Spleen (tissue), 11 donors: ENCODE measurements at regions not wholly inside any gene's neighbourhood (a gene's known extent, or its start where the extent isn't known, plus 50 kb on each side); places are given as distances from the start of the nearest gene placed in this dataset.
"Not testable (repeated sequence)": the region's sequence is repeated elsewhere in the genome, so short reads cannot be mapped to it uniquely, and the experiment has no call there.

Experiments
- DNase-seq: peaks from one replicate; pipeline ENCODE4 v3.0.0-alpha.2; 2020
- H3K27ac ChIP-seq, 8 donors: fragments of 200-600 bp; sonication (generic) in 7 of 8; 1 replicate in 4 of 8; 2 replicates in 4 of 8; pipeline versions ENCODE4 v1.5.0 to v1.8.0; 2016 to 2021; ENCODE audit warnings: inconsistent platforms in 4 of 8, mild to moderate bottlenecking in 4 of 8, moderate library complexity in 1 of 8
- H3K27me3 ChIP-seq, 7 donors: fragments of 200-600 bp; sonication (generic) in 6 of 7; replicated peaks in 1 of 7; 1 replicate in 4 of 7; 2 replicates in 3 of 7; pipeline versions ENCODE4 v1.5.0 to v1.8.0; 2016 to 2021; ENCODE audit warnings: inconsistent platforms in 3 of 7, mild to moderate bottlenecking in 1 of 7
- H3K36me3 ChIP-seq, 6 donors: fragments of 200-600 bp; sonication (generic) in 5 of 6; 1 replicate in 4 of 6; 2 replicates in 2 of 6; pipeline versions ENCODE4 v1.5.0 to v1.8.0; 2016 to 2021; ENCODE audit warnings: inconsistent platforms in 2 of 6
- H3K4me1 ChIP-seq, 6 donors: fragments of 200-600 bp; sonication (generic) in 5 of 6; 1 replicate in 3 of 6; 2 replicates in 3 of 6; pipeline versions ENCODE4 v1.5.0 to v1.8.0; 2016 to 2021; ENCODE audit warnings: inconsistent platforms in 3 of 6
- H3K4me3 ChIP-seq, 8 donors: fragments of 200-600 bp; sonication (generic) in 7 of 8; 1 replicate in 4 of 8; 2 replicates in 4 of 8; pipeline versions ENCODE4 v1.5.0 to v1.8.0; 2016 to 2021; ENCODE audit warnings: inconsistent platforms in 4 of 8, mild to moderate bottlenecking in 4 of 8, moderate library complexity in 2 of 8
- H3K9me3 ChIP-seq, 8 donors: fragments of 200-600 bp; sonication (generic) in 7 of 8; 1 replicate in 4 of 8; 2 replicates in 4 of 8; pipeline versions ENCODE4 v1.5.0 to v1.8.0; 2016 to 2021; ENCODE audit warnings: inconsistent platforms in 4 of 8
- POLR2A ChIP-seq, 3 donors: fragments of 450-650 bp; IDR thresholded peaks; one replicate each; pipeline ENCODE4 v1.5.1; 2017; ENCODE audit warnings: antibody characterized with exemption in 3 of 3, mild to moderate bottlenecking in 1 of 3
- POLR2AphosphoS5 ChIP-seq, 3 donors: sonication (generic); formaldehyde crosslinking; IDR thresholded peaks; one replicate each; pipeline ENCODE4 v1.5.1; 2017; ENCODE audit warnings: antibody characterized with exemption in 3 of 3
- WGBS, 5 donors: extraction: QIAGEN DNeasy Blood & Tissue Kit in 3 of 5; methylation state at CpG; one replicate each; pipeline versions ENCODE4 v1.1.5 to v1.1.7; 2013 to 2018; 5-methylcytosine and 5-hydroxymethylcytosine counted together
- intact Hi-C: fragments of 100-400 bp; cut with DNase I; formaldehyde crosslinking; loops from one replicate; pipeline ENCODE4 v1.15.0; 2023; ENCODE audit warnings: low total_unique reads
- TF ChIP-seq, protein P1 (sequence below), 11 experiments: fragments of 200-600 bp in 7 of 11; fragments of 450-650 bp in 4 of 11; sonication (generic) in 4 of 11; IDR thresholded peaks in 8 of 11; conservative IDR thresholded peaks in 3 of 11; 1 replicate in 7 of 11; 2 replicates in 4 of 11; pipeline versions ENCODE4 v1.4.0 to v1.8.0; 2016 to 2021; ENCODE audit warnings: antibody characterized with exemption in 11 of 11, inconsistent platforms in 4 of 11, mild to moderate bottlenecking in 1 of 11
- donor health status: healthy with polysubstance abuse.
- donor health status: DM: no; HTN: no; CAD: no; lungs with moderate emphysema.
- donor health status: DM: no; HTN: no; CAD: no.
- donor health status: Bipolar disorder and iron deficiency.
- donor health status: healthy.
- donor health status: DM: no; HTN: no; CAD: no.
- donor health status: DM: yes; HTN: yes; CAD: no.

DNA sequence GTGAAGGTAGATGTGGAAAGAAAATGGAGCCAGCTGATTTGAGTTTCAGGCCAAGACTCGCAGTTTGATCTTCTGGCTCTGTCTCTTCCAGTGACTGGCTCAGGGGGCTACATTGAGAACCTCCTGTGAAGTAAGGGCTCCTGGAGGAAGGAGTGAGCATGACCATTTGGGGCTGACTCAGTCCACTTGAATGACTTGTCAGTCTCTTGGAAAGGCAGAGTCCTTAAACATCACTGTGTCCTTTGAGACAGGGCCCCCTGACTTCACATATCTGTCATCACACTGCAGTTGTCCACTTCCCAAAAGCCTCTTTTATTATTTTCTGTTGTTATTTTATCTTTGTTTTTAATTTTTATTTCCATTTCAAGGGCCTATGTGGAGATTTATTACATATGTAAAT is 204.6 kb upstream of the APCDD1 start:
- no peaks in the 10 kb centered on the region for H3K36me3 ChIP-seq
- H3K27me3 ChIP-seq, result no peaks in the 10 kb centered on the region
- no peak overlapping the region for H3K4me3 ChIP-seq
- intact Hi-C loops, result no loop called here
- TF ChIP-seq POLR2AphosphoS5 (IDR thresholded peaks at IDR 0.05) (no peak), POLR2A (IDR thresholded peaks at IDR 0.05) (no peak)
- TF ChIP-seq, protein P1, sequence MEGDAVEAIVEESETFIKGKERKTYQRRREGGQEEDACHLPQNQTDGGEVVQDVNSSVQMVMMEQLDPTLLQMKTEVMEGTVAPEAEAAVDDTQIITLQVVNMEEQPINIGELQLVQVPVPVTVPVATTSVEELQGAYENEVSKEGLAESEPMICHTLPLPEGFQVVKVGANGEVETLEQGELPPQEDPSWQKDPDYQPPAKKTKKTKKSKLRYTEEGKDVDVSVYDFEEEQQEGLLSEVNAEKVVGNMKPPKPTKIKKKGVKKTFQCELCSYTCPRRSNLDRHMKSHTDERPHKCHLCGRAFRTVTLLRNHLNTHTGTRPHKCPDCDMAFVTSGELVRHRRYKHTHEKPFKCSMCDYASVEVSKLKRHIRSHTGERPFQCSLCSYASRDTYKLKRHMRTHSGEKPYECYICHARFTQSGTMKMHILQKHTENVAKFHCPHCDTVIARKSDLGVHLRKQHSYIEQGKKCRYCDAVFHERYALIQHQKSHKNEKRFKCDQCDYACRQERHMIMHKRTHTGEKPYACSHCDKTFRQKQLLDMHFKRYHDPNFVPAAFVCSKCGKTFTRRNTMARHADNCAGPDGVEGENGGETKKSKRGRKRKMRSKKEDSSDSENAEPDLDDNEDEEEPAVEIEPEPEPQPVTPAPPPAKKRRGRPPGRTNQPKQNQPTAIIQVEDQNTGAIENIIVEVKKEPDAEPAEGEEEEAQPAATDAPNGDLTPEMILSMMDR (IDR thresholded peaks at IDR 0.05 in 8 of 11, conservative IDR thresholded peaks at IDR 0.05 in 3 of 11), result no peak
- peaks cover 0 to 15% (median 5%) of the 10 kb centered on the region in 6 donors for H3K4me1 ChIP-seq
- WGBS, 5 donors, result 84 to 100% (median 96%) methylated on average over 1 of the region's 1 CpG
- no peaks in the 10 kb centered on the region for H3K9me3 ChIP-seq
- DNase-seq, result no peak
- H3K27ac ChIP-seq, result no peak overlapping the region

DNA sequence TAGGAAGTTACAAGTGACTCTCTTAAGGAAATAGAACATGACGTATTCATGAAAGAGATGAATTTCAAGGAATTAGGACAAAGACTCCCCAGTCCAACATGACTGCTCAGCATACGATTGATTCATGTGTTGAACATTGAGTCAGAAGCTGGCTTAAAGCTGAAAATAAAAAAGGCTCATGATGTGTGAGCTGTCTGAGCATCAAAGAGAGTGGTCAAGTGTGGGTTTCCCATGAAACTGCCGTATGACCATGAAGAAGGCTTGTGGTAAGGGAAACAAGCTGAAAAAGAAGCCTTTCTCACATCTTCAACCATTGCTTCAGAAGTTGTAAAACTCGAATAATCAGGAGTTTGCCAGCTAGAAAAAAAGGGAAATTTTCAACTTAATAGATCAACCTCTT is 201.9 kb upstream of the APCDD1 start:
- Histone ChIP-seq H3K9me3 (no peaks in the 10 kb centered on the region), H3K27me3 (no peaks in the 10 kb centered on the region), H3K4me1 (peaks cover 0 to 8% (median 2%) of the 10 kb centered on the region in 6 donors), H3K36me3 (no peaks in the 10 kb centered on the region), H3K27ac (no peak overlapping the region), H3K4me3 (no peak overlapping the region)
- TF ChIP-seq, protein P1 (IDR thresholded peaks at IDR 0.05 in 8 of 11, conservative IDR thresholded peaks at IDR 0.05 in 3 of 11), result no peak
- TF ChIP-seq POLR2AphosphoS5 (IDR thresholded peaks at IDR 0.05) (no peak), POLR2A (IDR thresholded peaks at IDR 0.05) (no peak)
- DNase-seq, result no peak
- intact Hi-C loops, result no loop called here
- WGBS, 5 donors, result 57 to 84% (median 65%) methylated on average over 4 of the region's 4 CpGs

DNA sequence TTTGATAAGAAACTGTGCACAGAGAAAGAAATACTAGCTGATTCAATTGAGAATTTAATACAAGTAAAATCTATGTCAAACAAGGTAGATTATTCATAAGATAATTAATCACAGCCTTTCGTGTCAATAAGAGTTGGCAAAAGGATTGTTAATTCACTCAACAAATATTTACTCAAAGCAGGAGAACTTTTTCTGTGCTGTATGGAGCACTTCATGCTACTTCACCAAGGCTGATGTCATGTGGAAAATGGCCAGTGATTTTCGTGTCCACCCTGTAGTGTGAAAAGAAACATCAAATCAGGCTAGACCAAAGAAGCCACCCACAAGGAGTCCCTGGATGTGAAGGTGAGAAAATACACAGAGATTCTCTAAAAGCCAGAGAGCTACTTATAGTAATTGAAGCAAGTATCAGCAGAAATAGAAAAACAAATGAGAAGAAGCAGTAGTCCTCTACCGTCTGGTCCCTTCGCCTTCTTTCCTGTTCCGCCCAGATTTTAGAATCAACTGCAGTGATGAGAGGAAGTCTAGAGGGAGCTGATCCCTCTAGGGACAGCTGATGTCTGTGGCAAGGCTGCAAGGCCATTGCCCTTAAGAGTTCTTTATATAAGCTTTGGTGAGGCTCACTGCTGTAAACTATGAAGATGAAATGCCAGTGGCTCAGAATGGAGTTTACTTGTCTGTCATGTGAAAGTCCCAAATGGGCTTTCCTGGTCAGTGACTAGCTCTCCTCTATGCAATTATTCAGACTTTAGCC is 201.3 kb upstream of the APCDD1 start:
- Histone ChIP-seq H3K4me3 (no peak overlapping the region), H3K4me1 (peaks cover 0 to 6% (median 0%) of the 10 kb centered on the region in 6 donors), H3K27me3 (no peaks in the 10 kb centered on the region), H3K9me3 (peaks cover 0 to 3% (median 0%) of the 10 kb centered on the region in 8 donors), H3K27ac (no peak overlapping the region), H3K36me3 (no peaks in the 10 kb centered on the region)
- intact Hi-C loops, result no loop called here
- WGBS, 5 donors, result 56 to 64% (median 63%) methylated on average over 5 of the region's 5 CpGs
- DNase-seq, result no peak
- TF ChIP-seq POLR2AphosphoS5 (IDR thresholded peaks at IDR 0.05), result no peak
- TF ChIP-seq POLR2A (IDR thresholded peaks at IDR 0.05), result no peak
- TF ChIP-seq, protein P1 (IDR thresholded peaks at IDR 0.05 in 8 of 11, conservative IDR thresholded peaks at IDR 0.05 in 3 of 11), result no peak

DNA sequence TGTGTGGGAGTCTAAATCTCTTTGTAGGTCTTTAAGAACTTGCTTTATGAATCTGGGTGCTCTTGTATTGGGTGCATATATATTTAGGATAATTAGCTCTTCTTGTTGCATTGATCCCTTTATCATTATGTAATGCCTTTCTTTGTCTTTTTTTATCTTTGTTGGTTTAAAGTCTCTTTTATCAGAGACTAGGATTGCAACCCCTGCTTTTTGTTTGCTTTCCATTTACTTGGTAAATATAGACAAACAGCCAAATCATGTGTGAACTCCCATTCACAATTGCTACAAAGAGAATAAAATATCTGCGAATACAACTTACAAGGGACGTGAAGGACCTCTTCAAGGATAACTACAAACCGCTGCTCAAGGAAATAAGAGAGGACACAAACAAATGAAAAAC is 198.2 kb upstream of the APCDD1 start:
- H3K27me3 ChIP-seq, H3K4me1 ChIP-seq, DNase-seq, H3K4me3 ChIP-seq, H3K36me3 ChIP-seq, intact Hi-C loops, H3K9me3 ChIP-seq, H3K27ac ChIP-seq: not testable (repeated sequence)
- 71 to 97% (median 89%) methylated on average over 3 of the region's 3 CpGs for WGBS, 5 donors
